OCI-LY1 (cell line): ENCODE measurements at regions not wholly inside any gene's neighbourhood (a gene's known extent, or its start where the extent isn't known, plus 50 kb on each side); places are given as distances from the start of the nearest gene placed in this dataset.

Source experiments
- H2AFZ ChIP-seq: fragments of 200-600 bp; sonication (generic), shearing (Covaris generic); 2 replicates; pipeline ENCODE4 v1.6.0; 2014; ENCODE audit warnings: antibody characterized with exemption, mild to moderate bottlenecking, low read length
- H3F3A ChIP-seq: fragments of 200-600 bp; sonication (generic), shearing (Covaris generic); 2 replicates; pipeline ENCODE4 v1.6.0; 2014; ENCODE audit warnings: mild to moderate bottlenecking, antibody characterized with exemption, low read length, moderate library complexity; ENCODE audit not compliant: insufficient read depth
- H3K27ac ChIP-seq: fragments of 200-600 bp; sonication (generic); 2 replicates; pipeline ENCODE4 v1.5.1; 2014; ENCODE audit warnings: low read length, mixed run types, mild to moderate bottlenecking, low read depth; ENCODE audit not compliant: poor library complexity, severe bottlenecking
- H3K27me3 ChIP-seq: fragments of 200-600 bp; sonication (generic); 2 replicates; pipeline ENCODE4 v1.6.0; 2014; ENCODE audit warnings: antibody characterized with exemption, mild to moderate bottlenecking, low read length, moderate library complexity; ENCODE audit not compliant: insufficient read depth
- H3K36me3 ChIP-seq: fragments of 200-600 bp; sonication (generic); 2 replicates; pipeline ENCODE4 v1.6.1; 2014; ENCODE audit warnings: mild to moderate bottlenecking, antibody characterized with exemption, low read length, moderate library complexity, mixed read lengths; ENCODE audit not compliant: insufficient read depth
- H3K4me1 ChIP-seq: fragments of 200-600 bp; sonication (generic); 2 replicates; pipeline ENCODE4 v1.5.1; 2014; ENCODE audit warnings: mild to moderate bottlenecking, low read length, moderate library complexity; ENCODE audit not compliant: insufficient read depth, severe bottlenecking
- H3K4me2 ChIP-seq: fragments of 200-600 bp; sonication (generic), shearing (Covaris generic); 2 replicates; pipeline ENCODE4 v1.6.1; 2014; ENCODE audit warnings: low read length
- H3K4me3 ChIP-seq: fragments of 200-600 bp; sonication (generic); 2 replicates; pipeline ENCODE4 v1.5.1; 2014; ENCODE audit warnings: low read length, low read depth, mild to moderate bottlenecking, mixed read lengths; ENCODE audit not compliant: poor library complexity, severe bottlenecking
- H3K79me2 ChIP-seq: fragments of 200-600 bp; shearing (Covaris generic); 2 replicates; pipeline ENCODE4 v1.6.1; 2016; ENCODE audit warnings: mixed run types, low read length, mixed read lengths; ENCODE audit not compliant: insufficient read depth
- H3K9ac ChIP-seq: fragments of 200-600 bp; sonication (generic), shearing (Covaris generic); 2 replicates; pipeline ENCODE4 v1.6.1; 2014; ENCODE audit warnings: mild to moderate bottlenecking, low read length, mixed read lengths
- H3K9me2 ChIP-seq: fragments of 200-600 bp; sonication (generic), shearing (Covaris generic); 2 replicates; pipeline ENCODE4 v1.6.1; 2014; ENCODE audit warnings: low read depth, mild to moderate bottlenecking, low read length, mixed read lengths
- H3K9me3 ChIP-seq: fragments of 200-600 bp; shearing (Covaris generic); 2 replicates; pipeline ENCODE4 v1.6.1; 2014; ENCODE audit warnings: low read length, mixed read lengths
- H4K20me1 ChIP-seq: fragments of 200-600 bp; sonication (generic), shearing (Covaris generic); 2 replicates; pipeline ENCODE4 v1.6.0; 2016; ENCODE audit warnings: mild to moderate bottlenecking, low read length; ENCODE audit not compliant: insufficient read depth
- EZH2 ChIP-seq: fragments of 200-600 bp; sonication (generic), shearing (Covaris generic); IDR thresholded peaks from 2 replicates; pipeline ENCODE4 v1.8.0; 2017; ENCODE audit warnings: borderline replicate concordance, mixed run types, mild to moderate bottlenecking, antibody characterized with exemption, low read length, moderate library complexity, mixed read lengths
- TF ChIP-seq, protein P1 (sequence below): fragments of 200-600 bp; sonication (generic), shearing (Covaris generic); IDR thresholded peaks from 2 replicates; pipeline ENCODE4 v1.5.1; 2017; ENCODE audit warnings: mild to moderate bottlenecking, antibody characterized with exemption, low read length, moderate library complexity, mixed read lengths

DNA sequence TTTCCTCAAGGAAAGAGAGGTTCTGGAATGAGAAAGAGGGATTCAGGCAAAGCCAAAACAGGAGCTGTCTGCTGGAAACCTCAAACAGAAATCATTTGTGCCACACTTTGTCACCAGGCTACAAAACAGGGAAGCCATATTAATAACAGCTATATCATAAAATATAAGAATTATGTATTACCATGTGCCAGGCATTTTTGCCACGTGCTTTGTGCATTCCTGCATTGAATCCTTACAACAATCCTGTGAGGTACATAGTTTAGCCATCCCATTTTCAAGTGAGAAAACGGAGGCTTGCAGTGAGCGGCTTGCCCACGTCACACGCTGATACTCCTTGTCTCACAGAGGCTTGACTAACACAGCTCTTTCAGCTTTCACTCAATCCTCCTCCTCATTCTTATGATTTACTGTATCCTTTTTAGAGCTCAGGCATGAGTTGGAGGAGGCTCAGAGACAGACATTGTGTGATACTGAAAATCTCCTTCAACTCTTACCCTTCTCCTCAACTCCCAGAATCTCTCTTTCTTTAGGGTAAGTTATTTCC lies 148.4 kb upstream of the MEX3C start:
- Histone ChIP-seq H3K27ac (no peak overlapping the region), H2AFZ (no peak overlapping the region), H3K79me2 (no peaks in the 10 kb centered on the region), H3K9me2 (no peaks in the 10 kb centered on the region), H3K27me3 (no peaks in the 10 kb centered on the region), H3K9ac (no peak overlapping the region), H3K4me2 (no peak overlapping the region), H3K9me3 (no peaks in the 10 kb centered on the region), H3K4me1 (no peaks in the 10 kb centered on the region), H4K20me1 (no peaks in the 10 kb centered on the region), H3F3A (no peaks in the 10 kb centered on the region), H3K4me3 (no peak overlapping the region), H3K36me3 (no peaks in the 10 kb centered on the region)
- TF ChIP-seq, protein P1, sequence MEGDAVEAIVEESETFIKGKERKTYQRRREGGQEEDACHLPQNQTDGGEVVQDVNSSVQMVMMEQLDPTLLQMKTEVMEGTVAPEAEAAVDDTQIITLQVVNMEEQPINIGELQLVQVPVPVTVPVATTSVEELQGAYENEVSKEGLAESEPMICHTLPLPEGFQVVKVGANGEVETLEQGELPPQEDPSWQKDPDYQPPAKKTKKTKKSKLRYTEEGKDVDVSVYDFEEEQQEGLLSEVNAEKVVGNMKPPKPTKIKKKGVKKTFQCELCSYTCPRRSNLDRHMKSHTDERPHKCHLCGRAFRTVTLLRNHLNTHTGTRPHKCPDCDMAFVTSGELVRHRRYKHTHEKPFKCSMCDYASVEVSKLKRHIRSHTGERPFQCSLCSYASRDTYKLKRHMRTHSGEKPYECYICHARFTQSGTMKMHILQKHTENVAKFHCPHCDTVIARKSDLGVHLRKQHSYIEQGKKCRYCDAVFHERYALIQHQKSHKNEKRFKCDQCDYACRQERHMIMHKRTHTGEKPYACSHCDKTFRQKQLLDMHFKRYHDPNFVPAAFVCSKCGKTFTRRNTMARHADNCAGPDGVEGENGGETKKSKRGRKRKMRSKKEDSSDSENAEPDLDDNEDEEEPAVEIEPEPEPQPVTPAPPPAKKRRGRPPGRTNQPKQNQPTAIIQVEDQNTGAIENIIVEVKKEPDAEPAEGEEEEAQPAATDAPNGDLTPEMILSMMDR = no peak
- no peak for TF ChIP-seq EZH2

DNA sequence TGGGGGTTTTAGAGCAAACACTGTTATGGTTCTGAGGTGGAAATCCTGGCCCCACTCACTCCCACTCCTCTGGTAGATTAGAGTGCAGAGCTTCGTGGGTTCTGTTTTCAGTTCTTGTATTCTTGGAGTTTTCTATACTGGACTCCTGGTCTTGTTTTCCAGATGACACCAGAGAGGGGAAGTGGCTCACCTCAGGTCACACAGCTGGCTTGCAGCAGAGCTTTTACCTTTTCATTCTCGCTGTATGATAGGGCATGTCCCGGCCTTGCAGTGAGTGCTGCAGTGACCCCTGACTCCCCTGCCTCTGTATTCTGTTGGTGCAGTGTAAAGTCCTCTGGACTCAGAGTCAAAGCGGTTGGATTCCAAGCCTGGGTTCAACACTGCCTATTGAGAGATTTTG lies 148.9 kb upstream of the MEX3C start:
- no peak overlapping the region for H3K27ac ChIP-seq
- H3K4me3 ChIP-seq = no peak overlapping the region
- H3K36me3 ChIP-seq = no peaks in the 10 kb centered on the region
- no peaks in the 10 kb centered on the region for H3K79me2 ChIP-seq
- H3K4me2 ChIP-seq = no peak overlapping the region
- no peak for TF ChIP-seq EZH2
- TF ChIP-seq, protein P1 = no peak
- no peaks in the 10 kb centered on the region for H3K9me3 ChIP-seq
- no peaks in the 10 kb centered on the region for H3K4me1 ChIP-seq
- H3F3A ChIP-seq = no peaks in the 10 kb centered on the region
- no peaks in the 10 kb centered on the region for H3K9me2 ChIP-seq
- H3K9ac ChIP-seq = no peak overlapping the region
- no peaks in the 10 kb centered on the region for H3K27me3 ChIP-seq
- no peak overlapping the region for H2AFZ ChIP-seq
- no peaks in the 10 kb centered on the region for H4K20me1 ChIP-seq

DNA sequence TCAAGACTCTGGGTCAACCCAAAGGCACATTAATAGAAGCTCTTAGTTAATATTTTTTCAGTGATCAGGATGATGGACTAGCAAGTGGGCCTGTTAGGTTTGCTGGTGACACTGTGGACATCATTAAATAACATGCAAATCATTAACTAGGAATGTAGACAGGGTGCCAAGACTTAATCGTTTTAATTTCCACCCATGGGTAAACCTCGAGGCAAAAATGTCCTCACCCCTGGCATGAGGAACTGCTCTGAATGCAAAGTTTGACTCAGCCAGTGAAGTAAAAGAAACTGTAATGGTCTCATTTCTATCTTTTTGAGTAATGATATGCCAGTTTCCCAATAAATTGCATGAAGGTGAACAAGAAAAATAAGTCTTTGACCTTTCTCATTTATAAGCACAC lies 152.6 kb upstream of the MEX3C start:
- H3K9ac ChIP-seq = no peak overlapping the region
- no peaks in the 10 kb centered on the region for H3F3A ChIP-seq
- H2AFZ ChIP-seq = no peak overlapping the region
- H3K27ac ChIP-seq = no peak overlapping the region
- H3K4me1 ChIP-seq = no peaks in the 10 kb centered on the region
- no peaks in the 10 kb centered on the region for H3K9me3 ChIP-seq
- no peaks in the 10 kb centered on the region for H3K36me3 ChIP-seq
- no peak overlapping the region for H3K4me3 ChIP-seq
- no peaks in the 10 kb centered on the region for H3K27me3 ChIP-seq
- no peaks in the 10 kb centered on the region for H4K20me1 ChIP-seq
- H3K9me2 ChIP-seq = no peaks in the 10 kb centered on the region
- H3K4me2 ChIP-seq = no peak overlapping the region
- TF ChIP-seq EZH2 = no peak
- TF ChIP-seq, protein P1 = no peak
- no peaks in the 10 kb centered on the region for H3K79me2 ChIP-seq
